EH (cell line): ENCODE measurements at regions not wholly inside any gene's neighbourhood (a gene's known extent, or its start where the extent isn't known, plus 50 kb on each side); places are given as distances from the start of the nearest gene placed in this dataset.
"Not testable (repeated sequence)": the region's sequence is repeated elsewhere in the genome, so short reads cannot be mapped to it uniquely, and the experiment has no call there.

Experiments used
- DNase-seq: peaks from one replicate; pipeline ENCODE4 v3.0.0-alpha.2; 2015; ENCODE audit warnings: low read depth

- DNase-seq: no peak
Measured at GRCh38 chr9:95732802-95733688, 142.4 kb upstream of the ERCC6L2 start.

GRCh38 chr9:95731876-95732275, 143.6 kb upstream of the ERCC6L2 start:
- no peak for DNase-seq

- no peak for DNase-seq
Measured at GRCh38 chr9:95729669-95730368, 145.7 kb upstream of the ERCC6L2 start.

- no peak for DNase-seq
Measured at GRCh38 chr9:95729046-95729445, 146.4 kb upstream of the ERCC6L2 start.

GRCh38 chr9:95727947-95728520, 147.5 kb upstream of the ERCC6L2 start:
- DNase-seq: no peak

GRCh38 chr9:95726756-95727155, 148.7 kb upstream of the ERCC6L2 start:
- peak; percentile 63 for DNase-seq

GRCh38 chr9:95725045-95725444, 150.4 kb upstream of the ERCC6L2 start:
- no peak for DNase-seq

GRCh38 chr9:95724253-95724991, 151.1 kb upstream of the ERCC6L2 start:
- no peak for DNase-seq

- DNase-seq: no peak
Measured at GRCh38 chr9:95722141-95722540, 153.3 kb upstream of the ERCC6L2 start.

- no peak for DNase-seq
Measured at GRCh38 chr9:95721061-95721531, 154.4 kb upstream of the ERCC6L2 start.

GRCh38 chr9:95720496-95720895, 155.0 kb upstream of the ERCC6L2 start:
- DNase-seq: no peak

GRCh38 chr9:95719354-95719753, 156.1 kb upstream of the ERCC6L2 start:
- DNase-seq: no peak

GRCh38 chr9:95718263-95718662, 157.2 kb upstream of the ERCC6L2 start:
- DNase-seq: no peak

GRCh38 chr9:95715868-95716435, 159.5 kb upstream of the ERCC6L2 start:
- no peak for DNase-seq

- DNase-seq: no peak
Measured at GRCh38 chr9:95710446-95710845, 165.0 kb upstream of the ERCC6L2 start.

GRCh38 chr9:95696701-95697100, 178.8 kb upstream of the ERCC6L2 start:
- no peak for DNase-seq

- no peak for DNase-seq
Measured at GRCh38 chr9:95691435-95691834, 174.7 kb upstream of the PTCH1 start.

- no peak for DNase-seq
Measured at GRCh38 chr9:95689669-95690068, 172.9 kb upstream of the PTCH1 start.

GRCh38 chr9:95684516-95684915, 167.7 kb upstream of the PTCH1 start:
- DNase-seq: no peak

- not testable (repeated sequence) for DNase-seq
Measured at GRCh38 chr9:95680306-95680705, 163.5 kb upstream of the PTCH1 start.

- DNase-seq: no peak
Measured at GRCh38 chr9:95679874-95680273, 163.1 kb upstream of the PTCH1 start.

GRCh38 chr9:95678759-95679158, 162.0 kb upstream of the PTCH1 start:
- no peak for DNase-seq
